ENCODE measurements at regions not wholly inside any gene's neighbourhood (a gene's known extent, or its start where the extent isn't known, plus 50 kb on each side); places are given as distances from the start of the nearest gene placed in this dataset.
"Not testable (repeated sequence)": the region's sequence is repeated elsewhere in the genome, so short reads cannot be mapped to it uniquely, and the experiment has no call there.

GRCh38 chr3:197410170-197410569, 111.8 kb upstream of the DLG1 start:
- WGBS (ENCODE audit: extremely low coverage, insufficient read length, low lambda C conversion rate) = no CpG with 5 or more reads among the region's 11 CpGs
- H3K18ac ChIP-seq (ENCODE audit: insufficient read length, low read depth, low read length); H4K8ac ChIP-seq (replicated peaks; ENCODE audit: insufficient read length, low read depth, low read length); H3T11ph ChIP-seq (ENCODE audit: low read length); H3K4me1 ChIP-seq (ENCODE audit: insufficient read depth, low read length); H3K9me3 ChIP-seq (ENCODE audit: control insufficient read depth, low read depth, low read length); H2AK5ac ChIP-seq (ENCODE audit: insufficient read length, low read length); H3K23me2 ChIP-seq (ENCODE audit: insufficient read length, low read depth, low read length, poor library complexity, severe bottlenecking); H3K4me3 Mint-ChIP-seq; H3K27ac Mint-ChIP-seq; H2BK120ac ChIP-seq (ENCODE audit: low read depth, low read length, poor library complexity, severe bottlenecking); H3K27me3 ChIP-seq (ENCODE audit: insufficient read depth, low read length); H3K14ac ChIP-seq (ENCODE audit: insufficient read depth, low read length); H3K4ac ChIP-seq (ENCODE audit: low read depth, low read length); H4K20me1 ChIP-seq (ENCODE audit: control insufficient read depth, insufficient read depth, insufficient read length); H3K56ac ChIP-seq (ENCODE audit: insufficient read length, low read depth, low read length); H2BK20ac ChIP-seq (ENCODE audit: low read depth, low read length, poor library complexity, severe bottlenecking); H4K5ac ChIP-seq (ENCODE audit: insufficient read length, low read depth, low read length); H3K4me2 ChIP-seq (ENCODE audit: insufficient read depth, insufficient read length, low read length); H3K27me3 Mint-ChIP-seq (ENCODE audit: low read depth); H4K91ac ChIP-seq (ENCODE audit: insufficient read length, low read depth, low read length); DNase-seq; H2BK5ac ChIP-seq (ENCODE audit: insufficient read length, low read length); H2BK15ac ChIP-seq (ENCODE audit: low read depth, low read length); H3K9ac ChIP-seq (ENCODE audit: extremely low read depth, insufficient read length, low read length); H2AFZ ChIP-seq (ENCODE audit: low read length); H2BK12ac ChIP-seq (ENCODE audit: insufficient read length, low read depth, low read length); H3K79me2 ChIP-seq (ENCODE audit: insufficient read depth, low read length); H3K23ac ChIP-seq (ENCODE audit: insufficient read length, low read depth, low read length); H3K27ac ChIP-seq (ENCODE audit: insufficient read length, low read depth, low read length); H3K79me1 ChIP-seq (ENCODE audit: insufficient read depth, low read depth, low read length, poor library complexity, severe bottlenecking): not testable (repeated sequence)
- Mint-ChIP-seq H3K36me3 (ENCODE audit: insufficient read depth in 1 of 3, low read depth in 3 of 3) (peaks cover 7 to 24% (median 18%) of the 10 kb centered on the region in 3 experiments; a peak in 6 of 7 replicates), H3K4me1 (peaks cover 4 to 10% of the 10 kb centered on the region in 2 experiments; a peak in 2 of 4 replicates), H3K9me3 (peaks cover 36 to 43% of the 10 kb centered on the region in 2 experiments)

Measured in H9 (cell line).